WTC11 (cell line): ENCODE measurements at regions not wholly inside any gene's neighbourhood (a gene's known extent, or its start where the extent isn't known, plus 50 kb on each side); places are given as distances from the start of the nearest gene placed in this dataset.

Source experiments
- NR1H2 ChIP-seq: sonication (generic); formaldehyde crosslinking; IDR thresholded peaks from 2 replicates; pipeline ENCODE4 v1.9.0; 2021; ENCODE audit warnings: mild to moderate bottlenecking, moderate library complexity, missing genetic modification reagents
- RELA ChIP-seq: sonication (generic); formaldehyde crosslinking; IDR thresholded peaks from 2 replicates; pipeline ENCODE4 v1.8.1; 2022; ENCODE audit warnings: missing genetic modification reagents, mild to moderate bottlenecking, borderline replicate concordance
- TF ChIP-seq, protein P1 (sequence below): sonication (generic); formaldehyde crosslinking; IDR thresholded peaks from 2 replicates; pipeline ENCODE4 v1.8.1; 2022; ENCODE audit warnings: low read depth, missing genetic modification reagents, borderline replicate concordance
- TF ChIP-seq, protein P2 (sequence below): sonication (generic); formaldehyde crosslinking; conservative IDR thresholded peaks from 2 replicates; pipeline ENCODE4 v1.8.1; 2022; ENCODE audit warnings: mild to moderate bottlenecking, missing genetic modification reagents
- TF ChIP-seq, protein P3 (sequence below): sonication (generic); formaldehyde crosslinking; IDR thresholded peaks from 2 replicates; pipeline ENCODE4 v1.8.1; 2023; ENCODE audit warnings: mild to moderate bottlenecking, missing genetic modification reagents
- TF ChIP-seq, protein P4 (sequence below): fragments of 200-600 bp; IDR thresholded peaks from 2 replicates; pipeline ENCODE4 v1.8.0; 2022; ENCODE audit warnings: antibody characterized with exemption
- TF ChIP-seq, protein P5 (sequence below): sonication (generic); formaldehyde crosslinking; IDR thresholded peaks from 2 replicates; pipeline ENCODE4 v1.8.0; 2022; ENCODE audit warnings: mild to moderate bottlenecking, missing genetic modification reagents
- TF ChIP-seq, protein P6 (sequence below): sonication (generic); formaldehyde crosslinking; IDR thresholded peaks from 2 replicates; pipeline ENCODE4 v1.8.1; 2023; ENCODE audit warnings: mild to moderate bottlenecking, missing genetic modification reagents

DNA sequence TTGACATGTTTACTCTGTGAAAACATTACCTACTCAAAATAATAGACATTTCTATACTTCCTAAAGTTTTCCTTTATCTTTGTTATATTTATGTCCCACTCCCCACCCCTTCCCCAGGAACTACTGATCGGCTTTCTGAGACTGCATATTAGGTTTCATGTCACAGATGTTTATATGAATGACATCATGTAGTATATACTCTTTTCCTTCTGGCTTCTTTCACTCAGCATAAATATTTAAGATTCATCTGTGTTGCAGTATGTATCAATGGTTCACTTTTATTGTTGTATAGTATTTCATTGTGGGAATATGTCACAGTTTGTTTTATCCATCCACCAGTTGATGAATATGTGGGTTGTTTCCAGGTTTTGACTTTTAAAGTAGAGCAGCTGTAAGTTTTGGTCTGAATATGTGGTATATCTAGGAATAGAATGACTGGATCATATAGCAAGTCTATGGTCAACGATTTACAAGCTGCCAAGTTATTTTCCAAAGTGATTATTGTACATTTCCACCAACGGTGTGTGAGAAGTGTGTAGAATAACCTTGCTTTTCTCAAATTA, 73.8 kb upstream of the CAV2 start:
- TF ChIP-seq, protein P1, sequence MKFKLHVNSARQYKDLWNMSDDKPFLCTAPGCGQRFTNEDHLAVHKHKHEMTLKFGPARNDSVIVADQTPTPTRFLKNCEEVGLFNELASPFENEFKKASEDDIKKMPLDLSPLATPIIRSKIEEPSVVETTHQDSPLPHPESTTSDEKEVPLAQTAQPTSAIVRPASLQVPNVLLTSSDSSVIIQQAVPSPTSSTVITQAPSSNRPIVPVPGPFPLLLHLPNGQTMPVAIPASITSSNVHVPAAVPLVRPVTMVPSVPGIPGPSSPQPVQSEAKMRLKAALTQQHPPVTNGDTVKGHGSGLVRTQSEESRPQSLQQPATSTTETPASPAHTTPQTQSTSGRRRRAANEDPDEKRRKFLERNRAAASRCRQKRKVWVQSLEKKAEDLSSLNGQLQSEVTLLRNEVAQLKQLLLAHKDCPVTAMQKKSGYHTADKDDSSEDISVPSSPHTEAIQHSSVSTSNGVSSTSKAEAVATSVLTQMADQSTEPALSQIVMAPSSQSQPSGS (CRISPR knock-in tag) = no peak
- TF ChIP-seq, protein P2, sequence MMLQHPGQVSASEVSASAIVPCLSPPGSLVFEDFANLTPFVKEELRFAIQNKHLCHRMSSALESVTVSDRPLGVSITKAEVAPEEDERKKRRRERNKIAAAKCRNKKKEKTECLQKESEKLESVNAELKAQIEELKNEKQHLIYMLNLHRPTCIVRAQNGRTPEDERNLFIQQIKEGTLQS (CRISPR knock-in tag) = no peak
- TF ChIP-seq, protein P3, sequence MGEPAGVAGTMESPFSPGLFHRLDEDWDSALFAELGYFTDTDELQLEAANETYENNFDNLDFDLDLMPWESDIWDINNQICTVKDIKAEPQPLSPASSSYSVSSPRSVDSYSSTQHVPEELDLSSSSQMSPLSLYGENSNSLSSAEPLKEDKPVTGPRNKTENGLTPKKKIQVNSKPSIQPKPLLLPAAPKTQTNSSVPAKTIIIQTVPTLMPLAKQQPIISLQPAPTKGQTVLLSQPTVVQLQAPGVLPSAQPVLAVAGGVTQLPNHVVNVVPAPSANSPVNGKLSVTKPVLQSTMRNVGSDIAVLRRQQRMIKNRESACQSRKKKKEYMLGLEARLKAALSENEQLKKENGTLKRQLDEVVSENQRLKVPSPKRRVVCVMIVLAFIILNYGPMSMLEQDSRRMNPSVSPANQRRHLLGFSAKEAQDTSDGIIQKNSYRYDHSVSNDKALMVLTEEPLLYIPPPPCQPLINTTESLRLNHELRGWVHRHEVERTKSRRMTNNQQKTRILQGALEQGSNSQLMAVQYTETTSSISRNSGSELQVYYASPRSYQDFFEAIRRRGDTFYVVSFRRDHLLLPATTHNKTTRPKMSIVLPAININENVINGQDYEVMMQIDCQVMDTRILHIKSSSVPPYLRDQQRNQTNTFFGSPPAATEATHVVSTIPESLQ (CRISPR knock-in tag) = no peak
- TF ChIP-seq, protein P4, sequence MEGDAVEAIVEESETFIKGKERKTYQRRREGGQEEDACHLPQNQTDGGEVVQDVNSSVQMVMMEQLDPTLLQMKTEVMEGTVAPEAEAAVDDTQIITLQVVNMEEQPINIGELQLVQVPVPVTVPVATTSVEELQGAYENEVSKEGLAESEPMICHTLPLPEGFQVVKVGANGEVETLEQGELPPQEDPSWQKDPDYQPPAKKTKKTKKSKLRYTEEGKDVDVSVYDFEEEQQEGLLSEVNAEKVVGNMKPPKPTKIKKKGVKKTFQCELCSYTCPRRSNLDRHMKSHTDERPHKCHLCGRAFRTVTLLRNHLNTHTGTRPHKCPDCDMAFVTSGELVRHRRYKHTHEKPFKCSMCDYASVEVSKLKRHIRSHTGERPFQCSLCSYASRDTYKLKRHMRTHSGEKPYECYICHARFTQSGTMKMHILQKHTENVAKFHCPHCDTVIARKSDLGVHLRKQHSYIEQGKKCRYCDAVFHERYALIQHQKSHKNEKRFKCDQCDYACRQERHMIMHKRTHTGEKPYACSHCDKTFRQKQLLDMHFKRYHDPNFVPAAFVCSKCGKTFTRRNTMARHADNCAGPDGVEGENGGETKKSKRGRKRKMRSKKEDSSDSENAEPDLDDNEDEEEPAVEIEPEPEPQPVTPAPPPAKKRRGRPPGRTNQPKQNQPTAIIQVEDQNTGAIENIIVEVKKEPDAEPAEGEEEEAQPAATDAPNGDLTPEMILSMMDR = no peak
- TF ChIP-seq, protein P5, sequence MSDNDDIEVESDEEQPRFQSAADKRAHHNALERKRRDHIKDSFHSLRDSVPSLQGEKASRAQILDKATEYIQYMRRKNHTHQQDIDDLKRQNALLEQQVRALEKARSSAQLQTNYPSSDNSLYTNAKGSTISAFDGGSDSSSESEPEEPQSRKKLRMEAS = no peak
- TF ChIP-seq, protein P6, sequence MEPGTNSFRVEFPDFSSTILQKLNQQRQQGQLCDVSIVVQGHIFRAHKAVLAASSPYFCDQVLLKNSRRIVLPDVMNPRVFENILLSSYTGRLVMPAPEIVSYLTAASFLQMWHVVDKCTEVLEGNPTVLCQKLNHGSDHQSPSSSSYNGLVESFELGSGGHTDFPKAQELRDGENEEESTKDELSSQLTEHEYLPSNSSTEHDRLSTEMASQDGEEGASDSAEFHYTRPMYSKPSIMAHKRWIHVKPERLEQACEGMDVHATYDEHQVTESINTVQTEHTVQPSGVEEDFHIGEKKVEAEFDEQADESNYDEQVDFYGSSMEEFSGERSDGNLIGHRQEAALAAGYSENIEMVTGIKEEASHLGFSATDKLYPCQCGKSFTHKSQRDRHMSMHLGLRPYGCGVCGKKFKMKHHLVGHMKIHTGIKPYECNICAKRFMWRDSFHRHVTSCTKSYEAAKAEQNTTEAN (CRISPR knock-in tag) = no peak
- no peak for TF ChIP-seq NR1H2 (CRISPR knock-in tag)
- TF ChIP-seq RELA (CRISPR knock-in tag) = no peak
